GM12878 (cell line): ENCODE measurements at regions not wholly inside any gene's neighbourhood (a gene's known extent, or its start where the extent isn't known, plus 50 kb on each side); places are given as distances from the start of the nearest gene placed in this dataset.

Experiments
- ATAC-seq: fragments of 200-7000 bp; cut with Tn5 transposase; 3 replicates; pipeline ENCODE4 v1.9.1; 2020; ENCODE audit warnings: mild to moderate bottlenecking, moderate library complexity
- BruUV-seq: library from RNA; stranded (reverse); fragments of 400-500 nt; replicated peaks from 2 replicates; lab custom pipeline; 2021; lab: Mats Ljungman, UMichigan
- CTCF ChIA-PET: fragments of 300-600 bp; sonication (Branson Sonifier 250); formaldehyde crosslinking; extraction: SDS; loops from one replicate; lab custom pipeline; 2021; ENCODE audit warnings: inconsistent platforms; lab: Yijun Ruan, JAX
- POLR2A ChIA-PET: fragments of 350-600 bp; formaldehyde crosslinking; extraction: SDS; loops from one replicate; lab custom pipeline; 2021; ENCODE audit warnings: inconsistent platforms; lab: Charles Lee
- RAD21 ChIA-PET: fragments of 300-600 bp; sonication (Branson Sonifier 250); formaldehyde crosslinking; loops from one replicate; lab custom pipeline; 2023; ENCODE audit warnings: antibody characterized with exemption; ENCODE audit not compliant: unreplicated experiment; lab: Charles Lee
- SMC1A ChIA-PET: fragments of 300-600 bp; sonication (Branson Sonifier 250); formaldehyde crosslinking; loops from one replicate; lab custom pipeline; 2023; ENCODE audit not compliant: unreplicated experiment, uncharacterized antibody; lab: Charles Lee
- DNase-seq: peaks from one replicate; pipeline ENCODE4 v3.0.0-alpha.2; 2011; ENCODE audit warnings: low read depth, low spot score
- FAIRE-seq: peaks from 3 replicates; lab custom pipeline; 2011; peaks lifted over from hg19 to GRCh38; lab: Jason Lieb, UNC
- H2AFZ ChIP-seq: 2 replicates; pipeline ENCODE4 v1.6.0; 2011; ENCODE audit warnings: low read depth, low read length, control low read depth; ENCODE audit not compliant: control insufficient read depth
- H3K27ac ChIP-seq: 2 replicates; pipeline ENCODE4 v1.5.1; 2011; ENCODE audit warnings: control low read depth; ENCODE audit not compliant: control insufficient read depth, insufficient read depth
- H3K27me3 ChIP-seq, 2 experiments: replicated peaks in 1 of 2; 2 replicates each; pipeline versions ENCODE4 v1.6.0 to v1.6.1; 2011; ENCODE audit warnings: low read length in 1 of 2; ENCODE audit not compliant: control insufficient read depth in 2 of 2, insufficient read depth in 2 of 2
- H3K36me3 ChIP-seq, 2 experiments: 2 replicates each; pipeline ENCODE4 v1.5.1; 2011; ENCODE audit warnings: low read length in 1 of 2; ENCODE audit not compliant: control insufficient read depth in 2 of 2, insufficient read depth in 2 of 2
- H3K4me1 ChIP-seq: 2 replicates; pipeline ENCODE4 v1.6.1; 2011; ENCODE audit warnings: mild to moderate bottlenecking, low read length, moderate library complexity, mixed read lengths; ENCODE audit not compliant: control insufficient read depth, insufficient read depth
- H3K4me2 ChIP-seq: 2 replicates; pipeline ENCODE4 v1.6.0; 2011; ENCODE audit warnings: control low read depth; ENCODE audit not compliant: control insufficient read depth, insufficient read depth
- H3K4me3 ChIP-seq: fragments of 200-600 bp; sonication (generic); 2 replicates; pipeline ENCODE4 v1.5.1; 2016
- H3K79me2 ChIP-seq: 2 replicates; pipeline ENCODE4 v1.6.0; 2011; ENCODE audit warnings: low read length; ENCODE audit not compliant: control insufficient read depth, insufficient read depth
- H3K9ac ChIP-seq: 2 replicates; pipeline ENCODE4 v1.8.0; 2011; ENCODE audit warnings: low read length, control low read depth, mixed read lengths; ENCODE audit not compliant: control insufficient read depth, insufficient read depth
- H3K9me3 ChIP-seq: replicated peaks from 3 replicates; pipeline ENCODE4 v1.5.1; 2011; ENCODE audit warnings: mild to moderate bottlenecking, low read length; ENCODE audit not compliant: control insufficient read depth, insufficient read depth
- H4K20me1 ChIP-seq: 2 replicates; pipeline ENCODE4 v1.6.0; 2011; ENCODE audit not compliant: control insufficient read depth, insufficient read depth
- BHLHE40 ChIP-seq, 2 experiments: fragments of 450-650 bp in 1 of 2; IDR thresholded peaks; 2 replicates each; pipeline ENCODE4 v1.6.1; 2011 to 2017; ENCODE audit warnings: low read depth in 2 of 2, borderline replicate concordance in 1 of 2, improper control_type of control experiment in 1 of 2, low read length in 1 of 2, mild to moderate bottlenecking in 1 of 2
- CBX3 ChIP-seq: fragments of 200-600 bp; sonication (generic); IDR thresholded peaks from 2 replicates; pipeline ENCODE4 v1.6.1; 2016; ENCODE audit warnings: low read depth, borderline replicate concordance
- CHD4 ChIP-seq: fragments of 200-600 bp; sonication (generic); IDR thresholded peaks from 2 replicates; pipeline ENCODE4 v1.6.1; 2016; ENCODE audit warnings: mild to moderate bottlenecking
- EGR1 ChIP-seq, 2 experiments: IDR thresholded peaks; 1 replicate in 1 of 2; 2 replicates in 1 of 2; pipeline ENCODE4 v1.6.1; 2011 to 2012; ENCODE audit warnings: low read depth in 2 of 2, low read length in 2 of 2, borderline replicate concordance in 1 of 2, mild to moderate bottlenecking in 1 of 2, moderate library complexity in 1 of 2
- ESRRA ChIP-seq: IDR thresholded peaks from 2 replicates; pipeline ENCODE4 v1.6.1; 2012; ENCODE audit warnings: mild to moderate bottlenecking, low read length, improper control_type of control experiment
- FOS ChIP-seq: IDR thresholded peaks from 3 replicates; pipeline ENCODE4 v1.6.1; 2011; ENCODE audit warnings: borderline replicate concordance; ENCODE audit not compliant: insufficient read length; ENCODE audit errors: extremely low read depth
- KDM1A ChIP-seq: fragments of 200-600 bp; sonication (generic); IDR thresholded peaks from 2 replicates; pipeline ENCODE4 v1.6.1; 2016; ENCODE audit warnings: borderline replicate concordance
- MTA3 ChIP-seq: IDR thresholded peaks from 2 replicates; pipeline ENCODE4 v1.6.1; 2012; ENCODE audit warnings: low read length, inconsistent platforms, borderline replicate concordance
- MXI1 ChIP-seq: fragments of 150-350 bp; IDR thresholded peaks from 2 replicates; pipeline ENCODE4 v1.6.1; 2011; ENCODE audit warnings: low read depth, mild to moderate bottlenecking, inconsistent platforms, low read length, improper control_type of control experiment
- RAD51 ChIP-seq: fragments of 450-650 bp; IDR thresholded peaks from 2 replicates; pipeline ENCODE4 v1.6.1; 2016; ENCODE audit warnings: moderate library complexity, mild to moderate bottlenecking, inconsistent platforms
- REST ChIP-seq: IDR thresholded peaks from 2 replicates; pipeline ENCODE4 v1.6.1; 2012; ENCODE audit warnings: mild to moderate bottlenecking, low read depth, low read length
- SIN3A ChIP-seq: IDR thresholded peaks from 2 replicates; pipeline ENCODE4 v1.6.1; 2012; ENCODE audit warnings: low read depth, low read length, improper control_type of control experiment
- TCF12 ChIP-seq: IDR thresholded peaks from 2 replicates; pipeline ENCODE4 v1.6.1; 2011; ENCODE audit warnings: low read depth, mild to moderate bottlenecking, low read length
- YBX1 ChIP-seq: fragments of 450-650 bp; IDR thresholded peaks from 2 replicates; pipeline ENCODE4 v1.6.1; 2016; ENCODE audit warnings: antibody characterized with exemption
- ZBTB40 ChIP-seq: fragments of 450-650 bp; IDR thresholded peaks from 2 replicates; pipeline ENCODE4 v1.6.1; 2016; ENCODE audit warnings: mild to moderate bottlenecking, moderate library complexity, borderline replicate concordance
- WGBS: methylation state at CpG from one replicate; pipeline ENCODE4 v1.1.6; 2016; ENCODE audit warnings: low lambda C conversion rate; ENCODE audit not compliant: insufficient replicate concordance, insufficient coverage; ENCODE audit errors: missing lambda C conversion rate; 5-methylcytosine and 5-hydroxymethylcytosine counted together
- in situ Hi-C: fragments of 300-500 bp; cut with MboI; formaldehyde crosslinking; loops from 9 replicates; pipeline ENCODE4 v1.14.3; 2018; ENCODE audit warnings: mixed read lengths
- intact Hi-C: fragments of 100-400 bp; cut with micrococcal nuclease; formaldehyde crosslinking; loops from one replicate; pipeline ENCODE4 v1.14.2; 2022; ENCODE audit not compliant: unreplicated experiment

GRCh38 chr21:41681348-41681801, 85.5 kb downstream of the RIPK4 start (continued):
- no peak for TF ChIP-seq REST

GRCh38 chr21:41680444-41681347, 86.2 kb downstream of the RIPK4 start:
- in situ Hi-C loops = no loop called here
- H3K27ac ChIP-seq = no peak overlapping the region
- 44% methylated on average over 23 of the region's 23 CpGs for WGBS
- intact Hi-C loops = no loop called here
- no peak overlapping the region for H3K9ac ChIP-seq
- ATAC-seq (no peak), DNase-seq (no peak), FAIRE-seq (no peak)
- no TSS peak for BruUV-seq
- H3K4me1 ChIP-seq = no peaks in the 10 kb centered on the region
- H3K27me3 ChIP-seq = no peaks in the 10 kb centered on the region; a peak in 2 of 4 replicates
- no peaks in the 10 kb centered on the region for H3K36me3 ChIP-seq
- H3K79me2 ChIP-seq = no peaks in the 10 kb centered on the region
- no peak overlapping the region for H3K4me2 ChIP-seq
- no peak overlapping the region for H2AFZ ChIP-seq
- no peaks in the 10 kb centered on the region for H4K20me1 ChIP-seq
- no peak overlapping the region for H3K4me3 ChIP-seq
- CTCF ChIA-PET = interaction anchor here (0.8 kb wide), 1 partner anchor 66 kb away, joined by 3 read pairs; no protein-coding TSS in a partner anchor
- SMC1A ChIA-PET = no interaction called here
- H3K9me3 ChIP-seq = no peaks in the 10 kb centered on the region
- POLR2A ChIA-PET = no interaction called here
- RAD21 ChIA-PET = interaction anchor here (1.4 kb wide), 1 partner anchor 32 kb away, joined by 6 read pairs; no protein-coding TSS in a partner anchor
- no peak for TF ChIP-seq BHLHE40 (IDR thresholded peaks at IDR 0.05; ENCODE audit: borderline replicate concordance in 1 of 2, low read depth in 2 of 2, low read length in 1 of 2)
- TF ChIP-seq EGR1 (IDR thresholded peaks at IDR 0.05; ENCODE audit: borderline replicate concordance in 1 of 2, low read depth in 2 of 2, low read length in 2 of 2) = no peak
- TF ChIP-seq FOS = no peak
- no peak for TF ChIP-seq SIN3A
- no peak for TF ChIP-seq TCF12
- no peak for TF ChIP-seq RAD51
- no peak for TF ChIP-seq MTA3
- no peak for TF ChIP-seq CBX3
- TF ChIP-seq KDM1A = no peak
- no peak for TF ChIP-seq YBX1
- no peak for TF ChIP-seq ESRRA
- TF ChIP-seq CHD4 = no peak
- TF ChIP-seq ZBTB40 = no peak
- no peak for TF ChIP-seq MXI1
